Esophagus squamous epithelium (tissue), 5 donors: ENCODE measurements at regions not wholly inside any gene's neighbourhood (a gene's known extent, or its start where the extent isn't known, plus 50 kb on each side); places are given as distances from the start of the nearest gene placed in this dataset.

Experiments used
- DNase-seq: peaks from one replicate; lab custom pipeline; 2025; lab: John Stamatoyannopoulos, UW
- H3K27ac ChIP-seq, 4 donors: fragments of 200-600 bp; sonication (generic); one replicate each; pipeline ENCODE4 v1.5.1; 2016 to 2019; ENCODE audit warnings: mild to moderate bottlenecking in 1 of 4
- H3K27me3 ChIP-seq, 4 donors: fragments of 200-600 bp; sonication (generic); 1 replicate in 3 of 4; 2 replicates in 1 of 4; pipeline versions ENCODE4 v1.5.1 to v1.6.0; 2017 to 2021; ENCODE audit warnings: antibody characterized with exemption in 1 of 4
- H3K36me3 ChIP-seq, 3 donors: fragments of 200-600 bp; sonication (generic); one replicate each; pipeline ENCODE4 v1.5.1; 2016 to 2019
- H3K4me1 ChIP-seq, 3 donors: fragments of 200-600 bp; sonication (generic); one replicate each; pipeline ENCODE4 v1.5.1; 2017 to 2019
- H3K4me3 ChIP-seq, 4 donors: fragments of 200-600 bp; sonication (generic); 1 replicate in 3 of 4; 2 replicates in 1 of 4; pipeline ENCODE4 v1.5.1; 2016 to 2019; ENCODE audit warnings: mild to moderate bottlenecking in 2 of 4, moderate library complexity in 1 of 4
- H3K9me3 ChIP-seq, 3 donors: fragments of 200-600 bp; sonication (generic); one replicate each; pipeline ENCODE4 v1.5.1; 2016 to 2019
- CTCF ChIP-seq, 6 experiments: fragments of 450-650 bp in 4 of 6; fragments of 200-600 bp in 2 of 6; sonication (generic) in 2 of 6; IDR thresholded peaks; one replicate each; pipeline ENCODE4 v1.5.1; 2016 to 2019; ENCODE audit warnings: antibody characterized with exemption in 6 of 6, mild to moderate bottlenecking in 4 of 6, moderate library complexity in 4 of 6
- POLR2A ChIP-seq, 4 donors: fragments of 450-650 bp; IDR thresholded peaks; one replicate each; pipeline ENCODE4 v1.6.1; 2017; ENCODE audit warnings: antibody characterized with exemption in 4 of 4, mild to moderate bottlenecking in 4 of 4, moderate library complexity in 3 of 4
- WGBS, 2 donors: methylation state at CpG; one replicate each; pipeline ENCODE4 v1.1.5; 2018; 5-methylcytosine and 5-hydroxymethylcytosine counted together
- intact Hi-C: fragments of 100-400 bp; cut with DNase I; formaldehyde crosslinking; loops from one replicate; pipeline ENCODE4 v1.15.0; 2022
- donor health status: DM: yes; HTN: yes; CAD: no.

GRCh38 chr2:5173876-5174535, 518.2 kb upstream of the SOX11 start:
- Histone ChIP-seq H3K9me3 (peaks cover 0 to 16% (median 0%) of the 10 kb centered on the region in 3 donors), H3K36me3 (no peaks in the 10 kb centered on the region), H3K4me1 (no peaks in the 10 kb centered on the region), H3K27ac (no peak overlapping the region), H3K27me3 (no peaks in the 10 kb centered on the region), H3K4me3 (no peak overlapping the region)
- TF ChIP-seq CTCF (IDR thresholded peaks at IDR 0.05) (no peak), POLR2A (IDR thresholded peaks at IDR 0.05) (no peak)
- intact Hi-C loops: no loop called here
- DNase-seq: no peak
- 61 to 75% methylated on average over 2 of the region's 2 CpGs for WGBS, 2 donors

DNA sequence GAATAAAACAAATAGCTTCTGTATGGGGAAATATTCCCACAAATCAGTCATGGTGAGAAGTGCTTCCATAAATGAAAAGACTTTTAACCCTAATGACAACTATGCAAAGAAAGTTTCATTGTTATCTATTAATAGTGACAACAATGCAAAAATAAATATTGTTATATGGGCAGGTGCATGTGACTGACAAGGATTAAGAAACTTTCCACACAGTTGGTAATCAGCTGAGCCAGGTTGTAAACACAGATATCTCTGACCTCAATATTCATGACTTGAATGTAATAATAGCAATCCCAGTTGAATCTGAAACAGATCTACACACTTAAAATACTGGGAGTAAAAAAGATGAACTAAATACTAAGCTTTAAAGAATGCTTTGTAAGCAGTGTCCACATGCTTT, 517.0 kb upstream of the SOX11 start:
- Histone ChIP-seq H3K4me1 (no peaks in the 10 kb centered on the region), H3K9me3 (peaks cover 0 to 16% (median 0%) of the 10 kb centered on the region in 3 donors), H3K36me3 (no peaks in the 10 kb centered on the region), H3K27me3 (no peaks in the 10 kb centered on the region), H3K4me3 (no peak overlapping the region), H3K27ac (no peak overlapping the region)
- DNase-seq: no peak
- no peak for TF ChIP-seq POLR2A (IDR thresholded peaks at IDR 0.05)
- intact Hi-C loops: no loop called here

GRCh38 chr2:5176764-5177163, 515.4 kb upstream of the SOX11 start:
- intact Hi-C loops: no loop called here
- peaks cover 0 to 13% (median 0%) of the 10 kb centered on the region in 3 donors for H3K9me3 ChIP-seq
- DNase-seq: no peak

DNA sequence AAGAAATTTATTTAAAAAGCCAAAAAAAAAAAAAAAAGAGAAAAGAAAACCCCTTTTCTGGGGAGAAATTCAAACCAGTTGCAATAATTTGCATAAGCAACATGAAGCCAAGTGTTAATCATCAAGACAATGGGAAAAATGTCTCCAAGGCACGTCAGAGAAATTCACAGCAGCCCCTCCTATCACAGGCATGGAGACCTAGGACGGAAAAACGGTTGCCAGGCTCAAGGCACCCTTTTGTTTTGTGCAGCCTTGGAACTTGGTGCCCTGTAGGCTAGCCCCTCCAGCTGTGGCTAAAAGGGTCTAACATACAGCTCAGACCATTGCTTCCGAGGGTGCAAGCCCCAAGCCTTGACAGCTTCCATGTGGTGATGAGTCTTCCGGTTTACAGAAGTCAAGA, 509.2 kb upstream of the SOX11 start:
- Histone ChIP-seq H3K36me3 (no peaks in the 10 kb centered on the region), H3K4me1 (no peaks in the 10 kb centered on the region), H3K27ac (no peak overlapping the region), H3K9me3 (no peaks in the 10 kb centered on the region), H3K27me3 (no peaks in the 10 kb centered on the region), H3K4me3 (no peak overlapping the region)
- intact Hi-C loops: no loop called here
- DNase-seq: no peak
- WGBS, 2 donors: 66 to 71% methylated on average over 4 to 5 of the region's 5 CpGs
- no peak for TF ChIP-seq POLR2A (IDR thresholded peaks at IDR 0.05)
- no peak for TF ChIP-seq CTCF (IDR thresholded peaks at IDR 0.05)

More at GRCh38 chr2:5176764-5177163, 515.4 kb upstream of the SOX11 start:
- WGBS, 2 donors: 39 to 47% methylated on average over 4 of the region's 4 CpGs
- Histone ChIP-seq H3K27ac (no peak overlapping the region), H3K27me3 (no peaks in the 10 kb centered on the region), H3K36me3 (no peaks in the 10 kb centered on the region), H3K4me1 (no peaks in the 10 kb centered on the region), H3K4me3 (no peak overlapping the region)
- TF ChIP-seq CTCF (IDR thresholded peaks at IDR 0.05): no peak
- TF ChIP-seq POLR2A (IDR thresholded peaks at IDR 0.05): no peak

- Histone ChIP-seq H3K4me3 (no peak overlapping the region), H3K4me1 (no peaks in the 10 kb centered on the region), H3K27ac (no peak overlapping the region), H3K27me3 (no peaks in the 10 kb centered on the region), H3K9me3 (peaks cover 0 to 6% (median 0%) of the 10 kb centered on the region in 3 donors), H3K36me3 (no peaks in the 10 kb centered on the region)
- intact Hi-C loops: no loop called here
- DNase-seq: no peak
- no peak for TF ChIP-seq CTCF (IDR thresholded peaks at IDR 0.05)
- TF ChIP-seq POLR2A (IDR thresholded peaks at IDR 0.05): no peak
These were observed 504.9 kb upstream of the SOX11 start for GRCh38 chr2:5187283-5187682.

GRCh38 chr2:5188636-5189035, 503.5 kb upstream of the SOX11 start:
- TF ChIP-seq POLR2A (IDR thresholded peaks at IDR 0.05) (no peak), CTCF (IDR thresholded peaks at IDR 0.05) (no peak)
- intact Hi-C loops: no loop called here
- Histone ChIP-seq H3K36me3 (no peaks in the 10 kb centered on the region), H3K9me3 (peaks cover 0 to 6% (median 0%) of the 10 kb centered on the region in 3 donors), H3K27ac (no peak overlapping the region), H3K4me3 (no peak overlapping the region), H3K27me3 (no peaks in the 10 kb centered on the region), H3K4me1 (no peaks in the 10 kb centered on the region)
- WGBS, 2 donors: 43 to 72% methylated on average over 5 of the region's 5 CpGs
- no peak for DNase-seq
